Hepatocyte (in vitro differentiated cells): ENCODE measurements at regions not wholly inside any gene's neighbourhood (a gene's known extent, or its start where the extent isn't known, plus 50 kb on each side); places are given as distances from the start of the nearest gene placed in this dataset.
A peak's percentile ranks its signal among the peaks of the same experiment; 100 is the strongest.
"Not testable (repeated sequence)": the region's sequence is repeated elsewhere in the genome, so short reads cannot be mapped to it uniquely, and the experiment has no call there.

Source experiments
- CTCF ChIP-seq: fragments of 200-600 bp; sonication (generic); IDR thresholded peaks from 2 replicates; pipeline ENCODE4 v1.5.1; 2016; ENCODE audit warnings: antibody characterized with exemption, mild to moderate bottlenecking; ENCODE audit not compliant: poor library complexity
- EZH2 ChIP-seq: fragments of 200-600 bp; sonication (generic); IDR thresholded peaks from 2 replicates; pipeline ENCODE4 v1.6.1; 2016; ENCODE audit warnings: antibody characterized with exemption, mild to moderate bottlenecking, borderline replicate concordance

GRCh38 chr9:40970340-40970739 lies 158.1 kb downstream of the FOXD4L6 start:
- peak; percentile 19 for TF ChIP-seq CTCF
- TF ChIP-seq EZH2, result not testable (repeated sequence)
